Neural cell (in vitro differentiated cells): ENCODE measurements at regions not wholly inside any gene's neighbourhood (a gene's known extent, or its start where the extent isn't known, plus 50 kb on each side); places are given as distances from the start of the nearest gene placed in this dataset.

Experiments
- CTCF ChIP-seq: fragments of 450-650 bp; IDR thresholded peaks from 2 replicates; pipeline ENCODE4 v1.5.1; 2014; ENCODE audit warnings: antibody characterized with exemption, mild to moderate bottlenecking, moderate library complexity; ENCODE audit not compliant: poor library complexity, severe bottlenecking
- EP300 ChIP-seq: fragments of 450-650 bp; conservative IDR thresholded peaks from 2 replicates; pipeline ENCODE4 v1.6.1; 2014; ENCODE audit warnings: antibody characterized with exemption, mild to moderate bottlenecking, moderate library complexity; ENCODE audit not compliant: poor library complexity, severe bottlenecking
- EZH2 ChIP-seq: fragments of 200-600, 300-800 bp; shearing (Covaris generic), sonication (generic); IDR thresholded peaks from 2 replicates; pipeline ENCODE4 v1.6.1; 2014; ENCODE audit warnings: antibody characterized with exemption, low read length, borderline replicate concordance, mild to moderate bottlenecking; ENCODE audit not compliant: insufficient read depth, poor library complexity, severe bottlenecking
- MXI1 ChIP-seq: fragments of 450-650 bp; conservative IDR thresholded peaks from 2 replicates; pipeline ENCODE4 v1.6.1; 2014; ENCODE audit warnings: antibody characterized with exemption, mild to moderate bottlenecking; ENCODE audit not compliant: poor library complexity, severe bottlenecking
- POLR2AphosphoS5 ChIP-seq: IDR thresholded peaks from 2 replicates; pipeline ENCODE4 v1.6.1; 2012
- RAD21 ChIP-seq: fragments of 450-650 bp; conservative IDR thresholded peaks from 2 replicates; pipeline ENCODE4 v1.6.1; 2014; ENCODE audit warnings: antibody characterized with exemption, mild to moderate bottlenecking, moderate library complexity
- REST ChIP-seq: IDR thresholded peaks from 2 replicates; pipeline ENCODE4 v1.6.1; 2012; ENCODE audit warnings: borderline replicate concordance
- SMC3 ChIP-seq: fragments of 450-650 bp; conservative IDR thresholded peaks from 2 replicates; pipeline ENCODE4 v1.6.1; 2014; ENCODE audit warnings: antibody characterized with exemption, mild to moderate bottlenecking, moderate library complexity; ENCODE audit not compliant: poor library complexity
- TAF1 ChIP-seq: IDR thresholded peaks from 2 replicates; pipeline ENCODE4 v1.6.1; 2012; ENCODE audit warnings: low read depth

- TF ChIP-seq CTCF (no peak), EZH2 (no peak), REST (no peak), MXI1 (no peak), EP300 (no peak), SMC3 (no peak), POLR2AphosphoS5 (no peak), TAF1 (no peak), RAD21 (no peak)
Observed at GRCh38 chr13:76361868-76362267, 524.3 kb downstream of the KCTD12 start.
